OCI-LY3 (cell line): ENCODE measurements at regions not wholly inside any gene's neighbourhood (a gene's known extent, or its start where the extent isn't known, plus 50 kb on each side); places are given as distances from the start of the nearest gene placed in this dataset.

Experiments
- H2AFZ ChIP-seq: fragments of 200-600, 300-600 bp; shearing (Covaris generic); 2 replicates; pipeline ENCODE4 v1.6.0; 2014; ENCODE audit warnings: antibody characterized with exemption, low read depth, low read length
- H3K27ac ChIP-seq: fragments of 200-600, 300-600 bp; sonication (generic); 2 replicates; pipeline ENCODE4 v1.5.1; 2014; ENCODE audit warnings: mild to moderate bottlenecking, low read length, moderate library complexity, mixed read lengths
- H3K27me3 ChIP-seq: fragments of 200-600, 300-600 bp; sonication (generic); 2 replicates; pipeline ENCODE4 v1.6.1; 2014; ENCODE audit warnings: low read depth, low read length, mixed read lengths
- H3K36me3 ChIP-seq: fragments of 200-600, 300-600 bp; sonication (generic); replicated peaks from 2 replicates; pipeline ENCODE3; 2014; ENCODE audit warnings: low read depth, low read length, mixed read lengths
- H3K4me1 ChIP-seq: fragments of 300-600, 200-600 bp; sonication (generic); 2 replicates; pipeline ENCODE4 v1.6.1; 2014; ENCODE audit warnings: low read length, mixed read lengths
- H3K4me2 ChIP-seq: fragments of 200-600, 300-600 bp; sonication (generic); 2 replicates; pipeline ENCODE4 v1.6.1; 2014; ENCODE audit warnings: low read length, mixed read lengths
- H3K4me3 ChIP-seq: fragments of 300-600, 200-600 bp; sonication (generic); 2 replicates; pipeline ENCODE4 v1.5.1; 2014; ENCODE audit warnings: antibody characterized with exemption, mild to moderate bottlenecking, low read length, moderate library complexity
- H3K79me2 ChIP-seq: fragments of 300-600, 200-600 bp; shearing (Covaris generic); 2 replicates; pipeline ENCODE4 v1.6.1; 2014; ENCODE audit warnings: mild to moderate bottlenecking, low read length, mixed read lengths
- H3K9ac ChIP-seq: fragments of 300-600, 200-600 bp; shearing (Covaris generic); 2 replicates; pipeline ENCODE4 v1.6.0; 2014; ENCODE audit warnings: mild to moderate bottlenecking, low read length, moderate library complexity
- H3K9me3 ChIP-seq: fragments of 200-600, 300-600 bp; shearing (Covaris generic); 2 replicates; pipeline ENCODE4 v1.6.1; 2014; ENCODE audit warnings: low read length, mixed read lengths; ENCODE audit not compliant: insufficient read depth
- H4K20me1 ChIP-seq: fragments of 200-600, 300-600 bp; sonication (generic); 2 replicates; pipeline ENCODE4 v1.6.1; 2016; ENCODE audit warnings: low read length, mixed read lengths; ENCODE audit not compliant: insufficient read depth
- EZH2phosphoT487 ChIP-seq: fragments of 200-600 bp; shearing (Covaris generic); IDR thresholded peaks from 2 replicates; pipeline ENCODE4 v1.6.1; 2018; ENCODE audit warnings: antibody characterized with exemption, mixed run types, low read depth
- TF ChIP-seq, protein P1 (sequence below): fragments of 200-600, 300-600 bp; sonication (generic); IDR thresholded peaks from 2 replicates; pipeline ENCODE4 v1.5.1; 2014; ENCODE audit warnings: antibody characterized with exemption, low read length, low read depth

- Histone ChIP-seq H3K9ac (no peak overlapping the region), H3K9me3 (no peaks in the 10 kb centered on the region), H4K20me1 (no peaks in the 10 kb centered on the region), H3K4me3 (no peak overlapping the region), H3K36me3 (no peaks in the 10 kb centered on the region), H3K4me2 (no peak overlapping the region), H3K4me1 (no peaks in the 10 kb centered on the region), H3K27me3 (no peaks in the 10 kb centered on the region), H3K79me2 (no peaks in the 10 kb centered on the region), H3K27ac (no peak overlapping the region), H2AFZ (no peak overlapping the region)
- TF ChIP-seq, protein P1, sequence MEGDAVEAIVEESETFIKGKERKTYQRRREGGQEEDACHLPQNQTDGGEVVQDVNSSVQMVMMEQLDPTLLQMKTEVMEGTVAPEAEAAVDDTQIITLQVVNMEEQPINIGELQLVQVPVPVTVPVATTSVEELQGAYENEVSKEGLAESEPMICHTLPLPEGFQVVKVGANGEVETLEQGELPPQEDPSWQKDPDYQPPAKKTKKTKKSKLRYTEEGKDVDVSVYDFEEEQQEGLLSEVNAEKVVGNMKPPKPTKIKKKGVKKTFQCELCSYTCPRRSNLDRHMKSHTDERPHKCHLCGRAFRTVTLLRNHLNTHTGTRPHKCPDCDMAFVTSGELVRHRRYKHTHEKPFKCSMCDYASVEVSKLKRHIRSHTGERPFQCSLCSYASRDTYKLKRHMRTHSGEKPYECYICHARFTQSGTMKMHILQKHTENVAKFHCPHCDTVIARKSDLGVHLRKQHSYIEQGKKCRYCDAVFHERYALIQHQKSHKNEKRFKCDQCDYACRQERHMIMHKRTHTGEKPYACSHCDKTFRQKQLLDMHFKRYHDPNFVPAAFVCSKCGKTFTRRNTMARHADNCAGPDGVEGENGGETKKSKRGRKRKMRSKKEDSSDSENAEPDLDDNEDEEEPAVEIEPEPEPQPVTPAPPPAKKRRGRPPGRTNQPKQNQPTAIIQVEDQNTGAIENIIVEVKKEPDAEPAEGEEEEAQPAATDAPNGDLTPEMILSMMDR, result no peak
- TF ChIP-seq EZH2phosphoT487, result no peak
Measured at GRCh38 chr19:23461120-23461519, 65.8 kb upstream of the ZNF91 start.

- Histone ChIP-seq H3K27ac (no peak overlapping the region), H3K9me3 (no peaks in the 10 kb centered on the region), H3K4me1 (no peaks in the 10 kb centered on the region), H3K4me3 (no peak overlapping the region), H3K79me2 (no peaks in the 10 kb centered on the region), H3K27me3 (no peaks in the 10 kb centered on the region), H3K4me2 (no peak overlapping the region), H3K9ac (no peak overlapping the region), H2AFZ (no peak overlapping the region), H4K20me1 (no peaks in the 10 kb centered on the region), H3K36me3 (no peaks in the 10 kb centered on the region)
- TF ChIP-seq, protein P1, result no peak
- no peak for TF ChIP-seq EZH2phosphoT487
Measured at GRCh38 chr19:23460656-23461055, 65.4 kb upstream of the ZNF91 start.
